SU-DHL-6 (cell line): ENCODE measurements at regions not wholly inside any gene's neighbourhood (a gene's known extent, or its start where the extent isn't known, plus 50 kb on each side); places are given as distances from the start of the nearest gene placed in this dataset.

Experiments used
- H2AFZ ChIP-seq: fragments of 200-600 bp; sonication (generic); 2 replicates; pipeline ENCODE4 v1.6.1; 2014; ENCODE audit warnings: low read depth, mild to moderate bottlenecking, moderate library complexity, mixed read lengths, antibody characterized with exemption, low read length; ENCODE audit not compliant: severe bottlenecking
- H3F3A ChIP-seq: fragments of 200-600 bp; shearing (Covaris generic); 2 replicates; pipeline ENCODE4 v1.6.0; 2016; ENCODE audit warnings: antibody characterized with exemption, mild to moderate bottlenecking; ENCODE audit not compliant: insufficient read depth
- H3K27ac ChIP-seq: fragments of 200-600 bp; sonication (generic); 2 replicates; pipeline ENCODE4 v1.5.1; 2016; ENCODE audit warnings: low read depth, mild to moderate bottlenecking, low read length, moderate library complexity, mixed read lengths
- H3K27me3 ChIP-seq: fragments of 200-600 bp; sonication (generic), shearing (Covaris generic); 2 replicates; pipeline ENCODE4 v1.6.0; 2014; ENCODE audit warnings: mild to moderate bottlenecking, low read length
- H3K36me3 ChIP-seq: fragments of 200-600 bp; sonication (generic); 2 replicates; pipeline ENCODE4 v1.6.1; 2014; ENCODE audit warnings: mild to moderate bottlenecking, low read length, mixed read lengths
- H3K4me2 ChIP-seq: fragments of 300-600, 200-600 bp; shearing (Covaris generic), sonication (generic); 2 replicates; pipeline ENCODE4 v1.6.0; 2014; ENCODE audit warnings: low read length, low read depth, mild to moderate bottlenecking; ENCODE audit not compliant: poor library complexity, severe bottlenecking
- H3K4me3 ChIP-seq: fragments of 200-600 bp; sonication (generic); 2 replicates; pipeline ENCODE4 v1.5.1; 2014; ENCODE audit warnings: antibody characterized with exemption, low read length, mild to moderate bottlenecking, mixed read lengths; ENCODE audit not compliant: insufficient read depth, poor library complexity, severe bottlenecking
- H3K79me2 ChIP-seq: fragments of 200-600 bp; sonication (generic); 2 replicates; pipeline ENCODE4 v1.6.1; 2014; ENCODE audit warnings: mild to moderate bottlenecking, low read length, moderate library complexity; ENCODE audit not compliant: insufficient read depth
- H3K9ac ChIP-seq: fragments of 200-600 bp; sonication (generic); 2 replicates; pipeline ENCODE4 v1.7.0; 2014; ENCODE audit warnings: mild to moderate bottlenecking, low read length
- H3K9me2 ChIP-seq: fragments of 200-600 bp; sonication (generic); replicated peaks from 2 replicates; pipeline ENCODE4 v1.6.1; 2014; ENCODE audit warnings: low read length; ENCODE audit not compliant: insufficient read depth
- H3K9me3 ChIP-seq: fragments of 200-600 bp; sonication (generic); 2 replicates; pipeline ENCODE4 v1.6.1; 2014; ENCODE audit warnings: low read length, mixed read lengths; ENCODE audit not compliant: insufficient read depth
- H4K20me1 ChIP-seq: fragments of 200-600 bp; sonication (generic); 2 replicates; pipeline ENCODE4 v1.6.1; 2014; ENCODE audit warnings: low read depth, mild to moderate bottlenecking, antibody characterized with exemption, low read length, moderate library complexity, mixed read lengths
- EZH2phosphoT487 ChIP-seq: fragments of 200-600 bp; sonication (generic), shearing (Covaris generic); conservative IDR thresholded peaks from 2 replicates; pipeline ENCODE4 v1.6.1; 2018; ENCODE audit warnings: mild to moderate bottlenecking, antibody characterized with exemption, low read length, moderate library complexity, mixed read lengths
- TF ChIP-seq, protein P1 (sequence below): fragments of 200-600 bp; sonication (generic); IDR thresholded peaks from one replicate; pipeline ENCODE4 v1.5.1; 2017; ENCODE audit warnings: antibody characterized with exemption, mild to moderate bottlenecking, low read length, moderate library complexity; ENCODE audit not compliant: insufficient read depth, poor library complexity, severe bottlenecking

DNA sequence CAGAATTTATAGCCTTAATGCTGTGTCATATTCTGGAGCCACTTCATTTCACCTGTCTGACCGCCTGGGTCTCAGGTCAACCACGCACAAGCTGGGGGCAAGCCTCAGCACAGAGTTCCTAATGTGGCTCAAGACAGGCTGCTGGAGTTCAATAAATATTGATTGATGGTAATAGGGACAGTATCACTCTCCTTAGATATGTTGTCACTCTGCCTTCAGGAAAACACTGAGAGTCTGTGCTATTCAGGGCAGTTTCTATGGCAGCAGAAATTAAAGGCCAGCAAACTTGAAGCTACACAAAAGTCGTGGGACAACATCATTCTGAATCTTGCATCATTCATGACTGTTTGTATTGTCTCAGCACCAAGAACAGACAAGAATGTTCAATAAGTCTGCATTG, 696.1 kb downstream of the METTL4 start:
- TF ChIP-seq, protein P1, sequence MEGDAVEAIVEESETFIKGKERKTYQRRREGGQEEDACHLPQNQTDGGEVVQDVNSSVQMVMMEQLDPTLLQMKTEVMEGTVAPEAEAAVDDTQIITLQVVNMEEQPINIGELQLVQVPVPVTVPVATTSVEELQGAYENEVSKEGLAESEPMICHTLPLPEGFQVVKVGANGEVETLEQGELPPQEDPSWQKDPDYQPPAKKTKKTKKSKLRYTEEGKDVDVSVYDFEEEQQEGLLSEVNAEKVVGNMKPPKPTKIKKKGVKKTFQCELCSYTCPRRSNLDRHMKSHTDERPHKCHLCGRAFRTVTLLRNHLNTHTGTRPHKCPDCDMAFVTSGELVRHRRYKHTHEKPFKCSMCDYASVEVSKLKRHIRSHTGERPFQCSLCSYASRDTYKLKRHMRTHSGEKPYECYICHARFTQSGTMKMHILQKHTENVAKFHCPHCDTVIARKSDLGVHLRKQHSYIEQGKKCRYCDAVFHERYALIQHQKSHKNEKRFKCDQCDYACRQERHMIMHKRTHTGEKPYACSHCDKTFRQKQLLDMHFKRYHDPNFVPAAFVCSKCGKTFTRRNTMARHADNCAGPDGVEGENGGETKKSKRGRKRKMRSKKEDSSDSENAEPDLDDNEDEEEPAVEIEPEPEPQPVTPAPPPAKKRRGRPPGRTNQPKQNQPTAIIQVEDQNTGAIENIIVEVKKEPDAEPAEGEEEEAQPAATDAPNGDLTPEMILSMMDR, result no peak
- no peak for TF ChIP-seq EZH2phosphoT487
- H3K36me3 ChIP-seq, result no peaks in the 10 kb centered on the region
- no peaks in the 10 kb centered on the region for H3K9me2 ChIP-seq
- no peaks in the 10 kb centered on the region for H3K9me3 ChIP-seq
- no peaks in the 10 kb centered on the region for H3K79me2 ChIP-seq
- H2AFZ ChIP-seq, result no peak overlapping the region
- H4K20me1 ChIP-seq, result no peaks in the 10 kb centered on the region
- no peak overlapping the region for H3K4me3 ChIP-seq
- H3K9ac ChIP-seq, result no peak overlapping the region
- no peak overlapping the region for H3K27ac ChIP-seq
- H3K4me2 ChIP-seq, result no peak overlapping the region
- no peaks in the 10 kb centered on the region for H3K27me3 ChIP-seq
- no peaks in the 10 kb centered on the region for H3F3A ChIP-seq

DNA sequence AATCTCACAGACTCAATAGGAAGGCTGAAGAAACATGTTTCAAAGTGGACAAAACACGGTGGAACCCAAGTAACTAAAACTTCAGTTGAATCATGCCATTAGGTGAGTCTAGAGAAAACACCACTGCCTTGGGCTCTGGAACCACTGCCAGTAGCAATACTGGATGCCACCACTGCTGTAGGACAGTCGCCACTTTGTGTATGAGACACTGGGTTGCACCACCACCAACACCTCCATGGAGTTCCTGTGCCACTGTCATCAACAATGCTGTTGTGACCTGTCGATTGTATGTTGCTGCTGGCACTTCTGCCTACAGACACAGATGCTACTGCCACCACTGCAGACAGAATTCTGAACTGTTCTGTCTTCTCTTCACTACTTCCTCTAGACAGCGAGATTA, 686.7 kb downstream of the METTL4 start:
- no peaks in the 10 kb centered on the region for H3F3A ChIP-seq
- H3K36me3 ChIP-seq, result no peaks in the 10 kb centered on the region
- no peaks in the 10 kb centered on the region for H3K79me2 ChIP-seq
- no peak overlapping the region for H2AFZ ChIP-seq
- no peaks in the 10 kb centered on the region for H3K9me3 ChIP-seq
- H4K20me1 ChIP-seq, result no peaks in the 10 kb centered on the region
- no peak overlapping the region for H3K9ac ChIP-seq
- H3K27me3 ChIP-seq, result no peaks in the 10 kb centered on the region
- no peak overlapping the region for H3K4me2 ChIP-seq
- TF ChIP-seq EZH2phosphoT487, result no peak
- TF ChIP-seq, protein P1, result no peak
- H3K9me2 ChIP-seq, result no peaks in the 10 kb centered on the region
- no peak overlapping the region for H3K27ac ChIP-seq
- H3K4me3 ChIP-seq, result no peak overlapping the region

DNA sequence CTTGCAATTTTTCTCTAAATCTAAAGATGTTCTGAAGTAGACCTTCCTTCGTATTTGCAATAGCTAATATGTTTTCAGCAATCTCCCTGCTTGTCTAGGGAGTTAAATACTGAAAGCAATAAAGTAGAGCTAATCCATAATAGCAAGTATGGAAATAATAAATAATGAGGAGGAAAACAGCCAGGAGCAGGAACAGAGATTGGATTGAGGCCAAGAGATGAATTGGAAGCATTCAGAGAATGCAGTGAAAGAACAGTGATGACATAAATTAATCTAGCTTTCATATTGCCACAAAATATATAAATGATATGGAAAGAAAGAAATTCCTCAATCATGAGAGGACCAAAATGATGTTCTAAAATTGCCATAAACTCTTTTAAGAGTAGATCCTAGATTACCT, 679.7 kb downstream of the METTL4 start:
- Histone ChIP-seq H3K4me2 (no peak overlapping the region), H3F3A (no peaks in the 10 kb centered on the region), H3K9me3 (no peaks in the 10 kb centered on the region), H3K9ac (no peak overlapping the region), H4K20me1 (no peaks in the 10 kb centered on the region), H3K36me3 (no peaks in the 10 kb centered on the region), H3K27ac (no peak overlapping the region), H3K27me3 (no peaks in the 10 kb centered on the region), H3K9me2 (no peaks in the 10 kb centered on the region), H2AFZ (no peak overlapping the region), H3K79me2 (no peaks in the 10 kb centered on the region), H3K4me3 (no peak overlapping the region)
- TF ChIP-seq EZH2phosphoT487, result no peak

DNA sequence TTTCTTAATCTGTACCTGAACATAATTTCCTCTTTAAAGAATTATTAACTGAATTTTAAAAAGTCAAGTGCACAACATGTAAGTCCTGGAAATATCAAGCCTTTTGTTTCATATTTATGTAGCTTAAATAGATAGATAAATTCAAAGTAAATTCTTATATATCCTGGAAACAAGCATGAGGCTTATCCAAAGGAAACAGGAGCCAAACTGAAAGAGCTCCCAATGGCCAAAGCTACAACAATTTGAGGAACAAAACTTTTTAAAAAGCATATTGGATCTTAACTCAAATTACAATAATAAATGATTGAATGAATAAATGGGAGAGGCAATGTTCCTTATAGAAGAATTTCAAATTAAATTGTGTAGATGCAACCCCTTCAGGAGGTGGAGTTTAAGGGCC, 679.1 kb downstream of the METTL4 start:
- no peaks in the 10 kb centered on the region for H3K9me2 ChIP-seq
- no peaks in the 10 kb centered on the region for H3K9me3 ChIP-seq
- H4K20me1 ChIP-seq, result no peaks in the 10 kb centered on the region
- no peaks in the 10 kb centered on the region for H3K36me3 ChIP-seq
- H3K4me3 ChIP-seq, result no peak overlapping the region
- no peak for TF ChIP-seq EZH2phosphoT487
- TF ChIP-seq, protein P1, result no peak
- H3K27ac ChIP-seq, result no peak overlapping the region
- no peaks in the 10 kb centered on the region for H3F3A ChIP-seq
- no peak overlapping the region for H2AFZ ChIP-seq
- H3K27me3 ChIP-seq, result no peaks in the 10 kb centered on the region
- H3K4me2 ChIP-seq, result no peak overlapping the region
- H3K79me2 ChIP-seq, result no peaks in the 10 kb centered on the region
- H3K9ac ChIP-seq, result no peak overlapping the region
